ENCODE measurements at regions not wholly inside any gene's neighbourhood (a gene's known extent, or its start where the extent isn't known, plus 50 kb on each side); places are given as distances from the start of the nearest gene placed in this dataset.

DNA sequence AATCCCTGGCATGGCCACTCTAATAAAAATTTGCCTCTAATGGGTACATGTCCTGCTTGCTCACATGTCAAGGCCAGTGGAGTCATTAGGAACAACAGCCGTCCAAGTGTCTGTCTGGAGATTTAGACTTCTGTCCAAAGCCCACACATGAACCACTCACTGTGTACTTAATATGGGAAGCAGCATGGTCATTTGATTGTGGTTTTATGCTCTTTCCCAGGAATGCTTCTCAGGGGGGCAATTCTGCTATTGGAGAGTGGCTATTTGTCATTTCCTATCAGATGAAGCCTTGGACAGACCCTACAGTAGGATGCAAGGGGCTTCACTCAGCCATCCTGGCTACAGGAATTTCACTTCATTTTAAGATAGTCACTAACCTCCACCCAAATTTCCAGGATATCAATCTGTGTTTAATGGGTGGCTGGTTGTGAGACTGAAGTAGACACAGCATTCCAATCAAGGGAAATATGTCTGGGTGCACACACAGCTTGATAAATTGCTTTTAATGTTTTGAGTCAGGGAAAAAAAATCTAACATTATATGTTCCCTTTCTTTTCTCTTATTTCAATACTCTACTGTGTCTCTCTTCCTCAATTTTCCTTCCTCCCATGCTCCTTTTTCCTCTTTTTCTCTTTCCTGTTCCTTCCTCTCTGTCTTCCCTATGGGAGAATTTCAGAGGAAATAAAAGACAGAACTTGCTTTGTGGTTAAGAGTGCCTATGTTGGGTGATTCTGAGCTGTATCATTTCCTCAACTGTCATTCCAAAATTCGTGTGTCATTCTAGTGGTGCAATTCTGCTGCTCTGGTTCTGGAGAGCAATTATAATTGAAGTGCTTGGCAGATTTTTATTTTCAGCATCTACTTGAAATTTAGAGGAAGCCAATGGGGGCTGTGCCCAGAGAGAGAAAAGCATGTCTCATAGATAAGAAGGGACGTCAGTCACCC, 320.1 kb downstream of the OSR1 start:
- no peak overlapping the region for H3K4me3 ChIP-seq (ENCODE audit: low read length)

DNA sequence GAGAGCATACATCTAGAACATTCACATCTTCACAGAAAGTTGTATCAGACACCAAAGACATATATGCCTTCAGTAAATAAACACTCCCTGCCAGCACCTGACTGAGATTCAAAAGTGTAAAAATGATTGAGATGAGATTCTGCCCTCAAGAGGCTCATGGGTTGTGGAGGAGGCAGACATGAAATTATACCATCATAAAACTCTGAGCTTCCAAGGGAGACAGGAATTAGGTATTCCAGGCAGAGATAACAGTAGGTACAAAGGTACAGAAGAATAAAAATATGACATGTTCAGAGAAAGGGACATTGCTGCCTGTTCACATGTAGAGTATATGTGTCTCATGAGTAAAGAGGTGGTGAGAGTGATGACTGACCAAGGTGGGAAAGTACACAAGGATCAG, 322.3 kb downstream of the OSR1 start:
- TF ChIP-seq, protein P1, sequence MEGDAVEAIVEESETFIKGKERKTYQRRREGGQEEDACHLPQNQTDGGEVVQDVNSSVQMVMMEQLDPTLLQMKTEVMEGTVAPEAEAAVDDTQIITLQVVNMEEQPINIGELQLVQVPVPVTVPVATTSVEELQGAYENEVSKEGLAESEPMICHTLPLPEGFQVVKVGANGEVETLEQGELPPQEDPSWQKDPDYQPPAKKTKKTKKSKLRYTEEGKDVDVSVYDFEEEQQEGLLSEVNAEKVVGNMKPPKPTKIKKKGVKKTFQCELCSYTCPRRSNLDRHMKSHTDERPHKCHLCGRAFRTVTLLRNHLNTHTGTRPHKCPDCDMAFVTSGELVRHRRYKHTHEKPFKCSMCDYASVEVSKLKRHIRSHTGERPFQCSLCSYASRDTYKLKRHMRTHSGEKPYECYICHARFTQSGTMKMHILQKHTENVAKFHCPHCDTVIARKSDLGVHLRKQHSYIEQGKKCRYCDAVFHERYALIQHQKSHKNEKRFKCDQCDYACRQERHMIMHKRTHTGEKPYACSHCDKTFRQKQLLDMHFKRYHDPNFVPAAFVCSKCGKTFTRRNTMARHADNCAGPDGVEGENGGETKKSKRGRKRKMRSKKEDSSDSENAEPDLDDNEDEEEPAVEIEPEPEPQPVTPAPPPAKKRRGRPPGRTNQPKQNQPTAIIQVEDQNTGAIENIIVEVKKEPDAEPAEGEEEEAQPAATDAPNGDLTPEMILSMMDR (conservative IDR thresholded peaks at IDR 0.05; ENCODE audit: low read depth, low read length) = no peak
- no peak for DNase-seq (ENCODE audit: low read depth)
- no peak overlapping the region for H3K4me3 ChIP-seq (ENCODE audit: low read length)

More for the DNA sequence above, 320.1 kb downstream of the OSR1 start:
- TF ChIP-seq, protein P1 (conservative IDR thresholded peaks at IDR 0.05; ENCODE audit: low read depth, low read length) = no peak
- DNase-seq (ENCODE audit: low read depth) = no peak

DNA sequence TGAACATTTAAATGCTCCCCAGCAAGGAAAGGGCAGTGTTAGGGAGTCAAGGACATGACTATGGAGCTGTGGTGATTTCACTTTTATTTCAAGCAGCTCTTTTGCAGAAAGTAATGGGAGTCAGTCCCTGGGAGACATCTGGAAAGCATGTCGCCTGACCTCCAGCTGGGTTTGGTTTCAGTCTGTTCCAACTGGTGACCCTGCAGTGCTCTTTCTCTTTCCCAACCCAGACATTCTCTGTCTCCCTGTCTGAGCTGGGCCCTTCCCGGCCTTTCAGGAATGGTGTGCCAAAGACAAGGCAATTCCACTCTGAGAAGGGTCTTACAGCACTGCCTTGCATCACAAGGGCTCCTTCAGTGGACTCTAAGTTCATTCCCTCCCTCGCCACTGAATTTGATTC, 323.2 kb downstream of the OSR1 start:
- DNase-seq (ENCODE audit: low read depth) = no peak
- TF ChIP-seq, protein P1 (conservative IDR thresholded peaks at IDR 0.05; ENCODE audit: low read depth, low read length) = no peak
- no peak overlapping the region for H3K4me3 ChIP-seq (ENCODE audit: low read length)

DNA sequence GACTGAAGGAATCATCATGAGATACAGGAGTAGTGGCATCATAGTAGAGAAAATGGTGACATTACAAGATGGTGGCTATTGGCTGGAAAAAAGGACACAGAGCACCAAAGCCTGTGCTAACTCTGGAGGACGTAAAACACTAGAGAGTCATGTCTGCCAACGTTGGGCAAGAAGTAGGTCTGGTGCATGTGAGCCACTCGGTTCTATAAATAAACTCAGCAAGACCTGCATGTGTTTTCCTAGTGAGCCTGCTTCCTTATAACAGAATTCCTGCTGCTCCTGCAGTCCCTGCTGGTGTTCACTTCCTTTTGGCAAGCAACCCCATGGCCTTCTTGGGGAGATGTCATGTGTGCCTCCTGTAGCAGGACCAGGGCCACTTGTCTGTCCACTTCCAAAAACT, 325.2 kb downstream of the OSR1 start:
- H3K4me3 ChIP-seq (ENCODE audit: low read length) = no peak overlapping the region
- DNase-seq (ENCODE audit: low read depth) = no peak
- TF ChIP-seq, protein P1 (conservative IDR thresholded peaks at IDR 0.05; ENCODE audit: low read depth, low read length) = no peak

DNA sequence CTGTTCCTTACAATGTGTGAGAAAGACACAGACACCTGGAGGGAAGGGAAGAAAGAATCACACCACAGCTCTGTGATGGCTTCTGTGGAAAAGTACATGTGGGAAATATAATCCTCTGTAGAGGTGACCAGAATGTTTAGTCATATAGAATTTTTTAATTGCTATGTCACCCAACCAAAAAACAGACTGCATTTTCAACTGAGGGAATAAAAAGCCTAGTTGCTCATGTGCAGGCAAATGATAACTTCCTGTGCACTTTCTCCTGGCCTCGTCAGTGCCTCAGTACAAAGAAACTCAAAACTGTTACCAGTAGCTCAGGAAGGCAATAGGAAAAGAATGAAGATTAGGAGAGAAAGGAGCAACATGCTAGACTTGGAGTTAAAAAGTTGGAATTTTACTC, 326.8 kb downstream of the OSR1 start:
- H3K4me3 ChIP-seq (ENCODE audit: low read length) = no peak overlapping the region
- DNase-seq (ENCODE audit: low read depth) = no peak
- TF ChIP-seq, protein P1 (conservative IDR thresholded peaks at IDR 0.05; ENCODE audit: low read depth, low read length) = no peak

DNA sequence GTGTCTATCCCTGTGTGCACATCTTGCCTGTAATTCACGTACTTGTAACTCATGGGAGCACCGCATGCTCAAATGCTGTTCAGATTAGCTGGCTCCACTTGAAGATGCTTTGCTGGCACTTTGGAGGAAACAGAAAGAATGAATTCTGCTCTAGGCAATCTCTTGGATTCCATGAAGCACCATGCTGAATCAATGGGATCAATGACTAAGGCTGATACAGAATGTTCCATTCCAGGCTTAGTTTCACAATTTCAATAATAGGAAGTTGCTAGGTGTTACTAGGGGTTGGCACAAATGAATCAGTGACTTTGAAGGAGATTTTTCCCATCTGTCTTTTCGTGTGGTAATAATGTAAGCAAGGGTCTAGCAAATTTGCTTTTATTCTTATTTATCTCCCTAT, 328.8 kb downstream of the OSR1 start:
- no peak for DNase-seq (ENCODE audit: low read depth)
- TF ChIP-seq, protein P1 (conservative IDR thresholded peaks at IDR 0.05; ENCODE audit: low read depth, low read length) = no peak

More for the DNA sequence above, 328.8 kb downstream of the OSR1 start:
- H3K4me3 ChIP-seq (ENCODE audit: low read length) = no peak overlapping the region

All from retinal pigment epithelial cell (primary cell).